GM12878 (cell line): ENCODE measurements at regions not wholly inside any gene's neighbourhood (a gene's known extent, or its start where the extent isn't known, plus 50 kb on each side); places are given as distances from the start of the nearest gene placed in this dataset.

Experiments
- ATAC-seq: fragments of 200-7000 bp; cut with Tn5 transposase; 3 replicates; pipeline ENCODE4 v1.9.1; 2020; ENCODE audit warnings: mild to moderate bottlenecking, moderate library complexity
- BruUV-seq: library from RNA; stranded (reverse); fragments of 400-500 nt; replicated peaks from 2 replicates; lab custom pipeline; 2021; lab: Mats Ljungman, UMichigan
- CTCF ChIA-PET: fragments of 300-600 bp; sonication (Branson Sonifier 250); formaldehyde crosslinking; extraction: SDS; loops from one replicate; lab custom pipeline; 2021; ENCODE audit warnings: inconsistent platforms; lab: Yijun Ruan, JAX
- POLR2A ChIA-PET: fragments of 350-600 bp; formaldehyde crosslinking; extraction: SDS; loops from one replicate; lab custom pipeline; 2021; ENCODE audit warnings: inconsistent platforms; lab: Charles Lee
- RAD21 ChIA-PET: fragments of 300-600 bp; sonication (Branson Sonifier 250); formaldehyde crosslinking; loops from one replicate; lab custom pipeline; 2023; ENCODE audit warnings: antibody characterized with exemption; ENCODE audit not compliant: unreplicated experiment; lab: Charles Lee
- SMC1A ChIA-PET: fragments of 300-600 bp; sonication (Branson Sonifier 250); formaldehyde crosslinking; loops from one replicate; lab custom pipeline; 2023; ENCODE audit not compliant: unreplicated experiment, uncharacterized antibody; lab: Charles Lee
- DNase-seq: peaks from one replicate; pipeline ENCODE4 v3.0.0-alpha.2; 2011; ENCODE audit warnings: low read depth, low spot score
- FAIRE-seq: peaks from 3 replicates; lab custom pipeline; 2011; peaks lifted over from hg19 to GRCh38; lab: Jason Lieb, UNC
- H2AFZ ChIP-seq: 2 replicates; pipeline ENCODE4 v1.6.0; 2011; ENCODE audit warnings: low read depth, low read length, control low read depth; ENCODE audit not compliant: control insufficient read depth
- H3K27ac ChIP-seq: 2 replicates; pipeline ENCODE4 v1.5.1; 2011; ENCODE audit warnings: control low read depth; ENCODE audit not compliant: control insufficient read depth, insufficient read depth
- H3K27me3 ChIP-seq, 2 experiments: replicated peaks in 1 of 2; 2 replicates each; pipeline versions ENCODE4 v1.6.0 to v1.6.1; 2011; ENCODE audit warnings: low read length in 1 of 2; ENCODE audit not compliant: control insufficient read depth in 2 of 2, insufficient read depth in 2 of 2
- H3K36me3 ChIP-seq, 2 experiments: 2 replicates each; pipeline ENCODE4 v1.5.1; 2011; ENCODE audit warnings: low read length in 1 of 2; ENCODE audit not compliant: control insufficient read depth in 2 of 2, insufficient read depth in 2 of 2
- H3K4me1 ChIP-seq: 2 replicates; pipeline ENCODE4 v1.6.1; 2011; ENCODE audit warnings: mild to moderate bottlenecking, low read length, moderate library complexity, mixed read lengths; ENCODE audit not compliant: control insufficient read depth, insufficient read depth
- H3K4me2 ChIP-seq: 2 replicates; pipeline ENCODE4 v1.6.0; 2011; ENCODE audit warnings: control low read depth; ENCODE audit not compliant: control insufficient read depth, insufficient read depth
- H3K4me3 ChIP-seq: fragments of 200-600 bp; sonication (generic); 2 replicates; pipeline ENCODE4 v1.5.1; 2016
- H3K79me2 ChIP-seq: 2 replicates; pipeline ENCODE4 v1.6.0; 2011; ENCODE audit warnings: low read length; ENCODE audit not compliant: control insufficient read depth, insufficient read depth
- H3K9ac ChIP-seq: 2 replicates; pipeline ENCODE4 v1.8.0; 2011; ENCODE audit warnings: low read length, control low read depth, mixed read lengths; ENCODE audit not compliant: control insufficient read depth, insufficient read depth
- H3K9me3 ChIP-seq: replicated peaks from 3 replicates; pipeline ENCODE4 v1.5.1; 2011; ENCODE audit warnings: mild to moderate bottlenecking, low read length; ENCODE audit not compliant: control insufficient read depth, insufficient read depth
- H4K20me1 ChIP-seq: 2 replicates; pipeline ENCODE4 v1.6.0; 2011; ENCODE audit not compliant: control insufficient read depth, insufficient read depth
- ATF3 ChIP-seq: IDR thresholded peaks from 2 replicates; pipeline ENCODE4 v1.6.1; 2011; ENCODE audit warnings: low read depth, mild to moderate bottlenecking, low read length, moderate library complexity, borderline replicate concordance; ENCODE audit errors: extremely low read depth
- CHD4 ChIP-seq: fragments of 200-600 bp; sonication (generic); IDR thresholded peaks from 2 replicates; pipeline ENCODE4 v1.6.1; 2016; ENCODE audit warnings: mild to moderate bottlenecking
- E4F1 ChIP-seq: fragments of 450-650 bp; IDR thresholded peaks from 2 replicates; pipeline ENCODE4 v1.6.1; 2018; ENCODE audit warnings: borderline replicate concordance, mild to moderate bottlenecking; ENCODE audit not compliant: partially characterized antibody
- ESRRA ChIP-seq: IDR thresholded peaks from 2 replicates; pipeline ENCODE4 v1.6.1; 2012; ENCODE audit warnings: mild to moderate bottlenecking, low read length, improper control_type of control experiment
- GABPA ChIP-seq: IDR thresholded peaks from 2 replicates; pipeline ENCODE4 v1.6.1; 2014; ENCODE audit warnings: antibody characterized with exemption, low read depth, mild to moderate bottlenecking, inconsistent platforms
- HDAC2 ChIP-seq: fragments of 200-600 bp; sonication (generic); IDR thresholded peaks from 2 replicates; pipeline ENCODE4 v1.6.1; 2017
- JUND ChIP-seq: IDR thresholded peaks from 2 replicates; pipeline ENCODE4 v1.6.1; 2012; ENCODE audit warnings: low read depth, mild to moderate bottlenecking, low read length, improper control_type of control experiment, moderate library complexity
- KLF5 ChIP-seq: fragments of 450-650 bp; IDR thresholded peaks from 2 replicates; pipeline ENCODE4 v1.6.1; 2014; ENCODE audit warnings: mild to moderate bottlenecking; ENCODE audit not compliant: partially characterized antibody
- NBN ChIP-seq: fragments of 450-650 bp; IDR thresholded peaks from 2 replicates; pipeline ENCODE4 v1.6.1; 2016
- NFYA ChIP-seq: IDR thresholded peaks from 2 replicates; pipeline ENCODE4 v1.6.1; 2011; ENCODE audit warnings: low read depth, mild to moderate bottlenecking, low read length, improper control_type of control experiment, borderline replicate concordance
- NKRF ChIP-seq: fragments of 450-650 bp; conservative IDR thresholded peaks from 2 replicates; pipeline ENCODE4 v1.6.1; 2017; ENCODE audit warnings: mild to moderate bottlenecking, moderate library complexity
- PML ChIP-seq: IDR thresholded peaks from 2 replicates; pipeline ENCODE4 v1.6.1; 2012; ENCODE audit warnings: low read length, inconsistent platforms
- RAD51 ChIP-seq: fragments of 450-650 bp; IDR thresholded peaks from 2 replicates; pipeline ENCODE4 v1.6.1; 2016; ENCODE audit warnings: moderate library complexity, mild to moderate bottlenecking, inconsistent platforms
- TCF7 ChIP-seq: IDR thresholded peaks from 2 replicates; pipeline ENCODE4 v1.6.1; 2014; ENCODE audit warnings: antibody characterized with exemption, borderline replicate concordance
- USF2 ChIP-seq: IDR thresholded peaks from 2 replicates; pipeline ENCODE4 v1.6.1; 2011; ENCODE audit warnings: low read depth, low read length, improper control_type of control experiment, borderline replicate concordance
- WRNIP1 ChIP-seq: IDR thresholded peaks from 2 replicates; pipeline ENCODE4 v1.6.1; 2011; ENCODE audit warnings: low read depth, low read length, improper control_type of control experiment, borderline replicate concordance
- ZBTB4 ChIP-seq: fragments of 450-650 bp; formaldehyde crosslinking; IDR thresholded peaks from 2 replicates; pipeline ENCODE4 v1.4.0; 2022; ENCODE audit warnings: mild to moderate bottlenecking, moderate library complexity
- ZNF24 ChIP-seq: fragments of 450-650 bp; IDR thresholded peaks from 2 replicates; pipeline ENCODE4 v1.6.1; 2017; ENCODE audit warnings: antibody characterized with exemption, mild to moderate bottlenecking
- WGBS: methylation state at CpG from one replicate; pipeline ENCODE4 v1.1.6; 2016; ENCODE audit warnings: low lambda C conversion rate; ENCODE audit not compliant: insufficient replicate concordance, insufficient coverage; ENCODE audit errors: missing lambda C conversion rate; 5-methylcytosine and 5-hydroxymethylcytosine counted together
- in situ Hi-C: fragments of 300-500 bp; cut with MboI; formaldehyde crosslinking; loops from 9 replicates; pipeline ENCODE4 v1.14.3; 2018; ENCODE audit warnings: mixed read lengths
- intact Hi-C: fragments of 100-400 bp; cut with micrococcal nuclease; formaldehyde crosslinking; loops from one replicate; pipeline ENCODE4 v1.14.2; 2022; ENCODE audit not compliant: unreplicated experiment

GRCh38 chr18:67451960-67452359 lies 64.6 kb downstream of the DSEL start:
- Histone ChIP-seq H3K36me3 (no peaks in the 10 kb centered on the region), H3K27ac (no peak overlapping the region), H2AFZ (no peak overlapping the region), H3K9me3 (no peaks in the 10 kb centered on the region), H3K4me2 (no peak overlapping the region), H3K79me2 (no peaks in the 10 kb centered on the region), H3K4me1 (no peaks in the 10 kb centered on the region), H4K20me1 (no peaks in the 10 kb centered on the region), H3K4me3 (no peak overlapping the region), H3K27me3 (no peaks in the 10 kb centered on the region), H3K9ac (no peak overlapping the region)
- DNase-seq (no peak), ATAC-seq (no peak), FAIRE-seq (no peak)
- intact Hi-C loops (no loop called here), in situ Hi-C loops (no loop called here)
- ChIA-PET RAD21 (no interaction called here), POLR2A (no interaction called here), CTCF (no interaction called here), SMC1A (no interaction called here)
- BruUV-seq, result no TSS peak
- TF ChIP-seq ZNF24 (no peak), TCF7 (no peak), NFYA (no peak), PML (no peak), ESRRA (no peak), WRNIP1 (no peak), HDAC2 (no peak), NBN (no peak), CHD4 (no peak), ZBTB4 (CRISPR knock-in tag) (no peak), GABPA (no peak), NKRF (no peak), RAD51 (no peak), E4F1 (no peak), ATF3 (no peak), USF2 (no peak), JUND (no peak), KLF5 (no peak)
- WGBS, result 26% methylated on average over 2 of the region's 2 CpGs
